Lower leg skin (tissue), 3 donors: ENCODE measurements at regions not wholly inside any gene's neighbourhood (a gene's known extent, or its start where the extent isn't known, plus 50 kb on each side); places are given as distances from the start of the nearest gene placed in this dataset.

Experiments
- POLR2A ChIP-seq, 2 donors: fragments of 450-650 bp; IDR thresholded peaks; one replicate each; pipeline ENCODE4 v1.6.1; 2016 to 2017; ENCODE audit warnings: antibody characterized with exemption in 2 of 2, mild to moderate bottlenecking in 1 of 2, moderate library complexity in 1 of 2
- TF ChIP-seq, protein P1 (sequence below), 3 donors: fragments of 450-650 bp; IDR thresholded peaks; one replicate each; pipeline ENCODE4 v1.5.1; 2016; ENCODE audit warnings: antibody characterized with exemption in 3 of 3, mild to moderate bottlenecking in 3 of 3, moderate library complexity in 2 of 3

DNA sequence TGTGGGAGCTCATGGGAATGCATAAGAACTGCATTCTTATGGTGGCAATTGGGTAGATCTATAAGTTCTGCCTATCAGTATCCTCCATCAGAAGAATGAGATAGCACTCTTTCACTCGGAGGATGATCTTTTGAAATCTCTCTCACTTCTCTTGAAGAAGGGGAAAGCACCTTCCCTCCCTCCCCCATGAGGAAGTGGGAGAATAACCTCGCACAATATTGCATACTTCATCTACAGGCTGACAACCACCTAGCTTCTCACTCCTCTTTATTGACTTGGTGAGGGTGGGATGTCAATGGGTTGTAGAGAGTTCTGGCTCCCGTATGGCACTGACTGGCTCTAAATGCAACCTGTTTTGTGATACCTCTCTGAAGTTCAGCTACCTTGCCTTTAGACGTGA lies 146.7 kb upstream of the SPOCK3 start:
- TF ChIP-seq, protein P1, sequence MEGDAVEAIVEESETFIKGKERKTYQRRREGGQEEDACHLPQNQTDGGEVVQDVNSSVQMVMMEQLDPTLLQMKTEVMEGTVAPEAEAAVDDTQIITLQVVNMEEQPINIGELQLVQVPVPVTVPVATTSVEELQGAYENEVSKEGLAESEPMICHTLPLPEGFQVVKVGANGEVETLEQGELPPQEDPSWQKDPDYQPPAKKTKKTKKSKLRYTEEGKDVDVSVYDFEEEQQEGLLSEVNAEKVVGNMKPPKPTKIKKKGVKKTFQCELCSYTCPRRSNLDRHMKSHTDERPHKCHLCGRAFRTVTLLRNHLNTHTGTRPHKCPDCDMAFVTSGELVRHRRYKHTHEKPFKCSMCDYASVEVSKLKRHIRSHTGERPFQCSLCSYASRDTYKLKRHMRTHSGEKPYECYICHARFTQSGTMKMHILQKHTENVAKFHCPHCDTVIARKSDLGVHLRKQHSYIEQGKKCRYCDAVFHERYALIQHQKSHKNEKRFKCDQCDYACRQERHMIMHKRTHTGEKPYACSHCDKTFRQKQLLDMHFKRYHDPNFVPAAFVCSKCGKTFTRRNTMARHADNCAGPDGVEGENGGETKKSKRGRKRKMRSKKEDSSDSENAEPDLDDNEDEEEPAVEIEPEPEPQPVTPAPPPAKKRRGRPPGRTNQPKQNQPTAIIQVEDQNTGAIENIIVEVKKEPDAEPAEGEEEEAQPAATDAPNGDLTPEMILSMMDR (IDR thresholded peaks at IDR 0.05) = no peak
- TF ChIP-seq POLR2A (IDR thresholded peaks at IDR 0.05) = no peak
